GM12878 (cell line): ENCODE measurements at regions not wholly inside any gene's neighbourhood (a gene's known extent, or its start where the extent isn't known, plus 50 kb on each side); places are given as distances from the start of the nearest gene placed in this dataset.
A peak's percentile ranks its signal among the peaks of the same experiment; 100 is the strongest.

ENCODE experiments used
- ATAC-seq: fragments of 200-7000 bp; cut with Tn5 transposase; 3 replicates; pipeline ENCODE4 v1.9.1; 2020; ENCODE audit warnings: mild to moderate bottlenecking, moderate library complexity
- BruUV-seq: library from RNA; stranded (reverse); fragments of 400-500 nt; replicated peaks from 2 replicates; lab custom pipeline; 2021; lab: Mats Ljungman, UMichigan
- CTCF ChIA-PET: fragments of 300-600 bp; sonication (Branson Sonifier 250); formaldehyde crosslinking; extraction: SDS; loops from one replicate; lab custom pipeline; 2021; ENCODE audit warnings: inconsistent platforms; lab: Yijun Ruan, JAX
- POLR2A ChIA-PET: fragments of 350-600 bp; formaldehyde crosslinking; extraction: SDS; loops from one replicate; lab custom pipeline; 2021; ENCODE audit warnings: inconsistent platforms; lab: Charles Lee
- RAD21 ChIA-PET: fragments of 300-600 bp; sonication (Branson Sonifier 250); formaldehyde crosslinking; loops from one replicate; lab custom pipeline; 2023; ENCODE audit warnings: antibody characterized with exemption; ENCODE audit not compliant: unreplicated experiment; lab: Charles Lee
- SMC1A ChIA-PET: fragments of 300-600 bp; sonication (Branson Sonifier 250); formaldehyde crosslinking; loops from one replicate; lab custom pipeline; 2023; ENCODE audit not compliant: unreplicated experiment, uncharacterized antibody; lab: Charles Lee
- DNase-seq: peaks from one replicate; pipeline ENCODE4 v3.0.0-alpha.2; 2011; ENCODE audit warnings: low read depth, low spot score
- FAIRE-seq: peaks from 3 replicates; lab custom pipeline; 2011; peaks lifted over from hg19 to GRCh38; lab: Jason Lieb, UNC
- H2AFZ ChIP-seq: 2 replicates; pipeline ENCODE4 v1.6.0; 2011; ENCODE audit warnings: low read depth, low read length, control low read depth; ENCODE audit not compliant: control insufficient read depth
- H3K27ac ChIP-seq: 2 replicates; pipeline ENCODE4 v1.5.1; 2011; ENCODE audit warnings: control low read depth; ENCODE audit not compliant: control insufficient read depth, insufficient read depth
- H3K27me3 ChIP-seq, 2 experiments: replicated peaks in 1 of 2; 2 replicates each; pipeline versions ENCODE4 v1.6.0 to v1.6.1; 2011; ENCODE audit warnings: low read length in 1 of 2; ENCODE audit not compliant: control insufficient read depth in 2 of 2, insufficient read depth in 2 of 2
- H3K36me3 ChIP-seq, 2 experiments: 2 replicates each; pipeline ENCODE4 v1.5.1; 2011; ENCODE audit warnings: low read length in 1 of 2; ENCODE audit not compliant: control insufficient read depth in 2 of 2, insufficient read depth in 2 of 2
- H3K4me1 ChIP-seq: 2 replicates; pipeline ENCODE4 v1.6.1; 2011; ENCODE audit warnings: mild to moderate bottlenecking, low read length, moderate library complexity, mixed read lengths; ENCODE audit not compliant: control insufficient read depth, insufficient read depth
- H3K4me2 ChIP-seq: 2 replicates; pipeline ENCODE4 v1.6.0; 2011; ENCODE audit warnings: control low read depth; ENCODE audit not compliant: control insufficient read depth, insufficient read depth
- H3K4me3 ChIP-seq: fragments of 200-600 bp; sonication (generic); 2 replicates; pipeline ENCODE4 v1.5.1; 2016
- H3K79me2 ChIP-seq: 2 replicates; pipeline ENCODE4 v1.6.0; 2011; ENCODE audit warnings: low read length; ENCODE audit not compliant: control insufficient read depth, insufficient read depth
- H3K9ac ChIP-seq: 2 replicates; pipeline ENCODE4 v1.8.0; 2011; ENCODE audit warnings: low read length, control low read depth, mixed read lengths; ENCODE audit not compliant: control insufficient read depth, insufficient read depth
- H3K9me3 ChIP-seq: replicated peaks from 3 replicates; pipeline ENCODE4 v1.5.1; 2011; ENCODE audit warnings: mild to moderate bottlenecking, low read length; ENCODE audit not compliant: control insufficient read depth, insufficient read depth
- H4K20me1 ChIP-seq: 2 replicates; pipeline ENCODE4 v1.6.0; 2011; ENCODE audit not compliant: control insufficient read depth, insufficient read depth
- ASH2L ChIP-seq: fragments of 300-600, 200-600 bp; sonication (generic); IDR thresholded peaks from 2 replicates; pipeline ENCODE4 v1.6.1; 2017; ENCODE audit warnings: low read depth, mild to moderate bottlenecking, borderline replicate concordance
- CBX3 ChIP-seq: fragments of 200-600 bp; sonication (generic); IDR thresholded peaks from 2 replicates; pipeline ENCODE4 v1.6.1; 2016; ENCODE audit warnings: low read depth, borderline replicate concordance
- CHD2 ChIP-seq: IDR thresholded peaks from 2 replicates; pipeline ENCODE4 v1.6.1; 2011; ENCODE audit warnings: low read depth, low read length, improper control_type of control experiment, borderline replicate concordance
- CHD4 ChIP-seq: fragments of 200-600 bp; sonication (generic); IDR thresholded peaks from 2 replicates; pipeline ENCODE4 v1.6.1; 2016; ENCODE audit warnings: mild to moderate bottlenecking
- DPF2 ChIP-seq: fragments of 450-650 bp; IDR thresholded peaks from 2 replicates; pipeline ENCODE4 v1.6.1; 2017; ENCODE audit warnings: mild to moderate bottlenecking
- E2F8 ChIP-seq: fragments of 450-650 bp; IDR thresholded peaks from 2 replicates; pipeline ENCODE4 v1.6.1; 2018; ENCODE audit warnings: mild to moderate bottlenecking, low read depth, moderate library complexity; ENCODE audit not compliant: partially characterized antibody
- IKZF2 ChIP-seq, 2 experiments: fragments of 450-650 bp; IDR thresholded peaks; 2 replicates each; pipeline ENCODE4 v1.6.1; 2017; ENCODE audit warnings: mild to moderate bottlenecking in 2 of 2, moderate library complexity in 2 of 2
- MEF2B ChIP-seq: fragments of 450-650 bp; IDR thresholded peaks from 2 replicates; pipeline ENCODE4 v1.6.1; 2018; ENCODE audit warnings: mild to moderate bottlenecking, moderate library complexity; ENCODE audit not compliant: partially characterized antibody, poor library complexity, severe bottlenecking
- MTA2 ChIP-seq: fragments of 450-650 bp; IDR thresholded peaks from 2 replicates; pipeline ENCODE4 v1.6.1; 2016; ENCODE audit warnings: low read depth, mild to moderate bottlenecking, moderate library complexity
- PML ChIP-seq: IDR thresholded peaks from 2 replicates; pipeline ENCODE4 v1.6.1; 2012; ENCODE audit warnings: low read length, inconsistent platforms
- SIN3A ChIP-seq: IDR thresholded peaks from 2 replicates; pipeline ENCODE4 v1.6.1; 2012; ENCODE audit warnings: low read depth, low read length, improper control_type of control experiment
- WRNIP1 ChIP-seq: IDR thresholded peaks from 2 replicates; pipeline ENCODE4 v1.6.1; 2011; ENCODE audit warnings: low read depth, low read length, improper control_type of control experiment, borderline replicate concordance
- WGBS: methylation state at CpG from one replicate; pipeline ENCODE4 v1.1.6; 2016; ENCODE audit warnings: low lambda C conversion rate; ENCODE audit not compliant: insufficient replicate concordance, insufficient coverage; ENCODE audit errors: missing lambda C conversion rate; 5-methylcytosine and 5-hydroxymethylcytosine counted together
- in situ Hi-C: fragments of 300-500 bp; cut with MboI; formaldehyde crosslinking; loops from 9 replicates; pipeline ENCODE4 v1.14.3; 2018; ENCODE audit warnings: mixed read lengths
- intact Hi-C: fragments of 100-400 bp; cut with micrococcal nuclease; formaldehyde crosslinking; loops from one replicate; pipeline ENCODE4 v1.14.2; 2022; ENCODE audit not compliant: unreplicated experiment
- TF ChIP-seq, protein P1 (sequence below): fragments of 150-350 bp; IDR thresholded peaks from 2 replicates; pipeline ENCODE4 v1.6.1; 2016; ENCODE audit warnings: low read depth, low read length

DNA sequence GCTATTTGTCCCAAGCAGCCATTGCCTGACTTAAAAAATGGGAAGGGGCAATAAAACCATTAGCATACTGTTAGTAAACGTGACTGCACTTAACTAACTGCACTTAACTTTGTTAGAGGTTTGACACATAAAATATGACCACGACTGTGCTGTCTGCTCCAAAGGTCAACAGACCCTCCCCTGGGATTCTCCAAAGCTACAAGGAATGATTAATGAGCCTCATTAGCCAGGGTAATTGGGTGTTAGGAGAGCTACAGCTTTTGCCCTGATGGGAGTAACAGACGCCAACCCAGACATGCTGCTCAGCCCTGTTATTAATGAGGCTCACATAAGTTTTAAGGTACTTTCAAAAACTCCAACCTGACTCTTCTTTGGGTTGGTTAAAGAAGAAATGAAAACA lies 129.4 kb upstream of the PLPP4 start:
- Histone ChIP-seq H3K36me3 (no peaks in the 10 kb centered on the region), H3K4me3 (no peak overlapping the region), H3K9ac (no peak overlapping the region), H3K27ac (no peak overlapping the region), H3K79me2 (no peaks in the 10 kb centered on the region), H2AFZ (no peak overlapping the region), H3K27me3 (no peaks in the 10 kb centered on the region), H4K20me1 (no peaks in the 10 kb centered on the region), H3K9me3 (no peaks in the 10 kb centered on the region), H3K4me1 (no peaks in the 10 kb centered on the region), H3K4me2 (no peak overlapping the region)
- ChIA-PET SMC1A (interaction anchor here (1.0 to 1.2 kb wide), 2 partner anchors 10 to 106 kb away, joined by 3 read pairs; no protein-coding TSS in a partner anchor), RAD21 (no interaction called here), CTCF (interaction anchor here (0.7 to 1.2 kb wide), 2 partner anchors 10 to 106 kb away, joined by 3 to 7 read pairs; no protein-coding TSS in a partner anchor), POLR2A (no interaction called here)
- ATAC-seq, result no peak
- no peak for DNase-seq
- BruUV-seq, result no TSS peak
- in situ Hi-C loops (no loop called here), intact Hi-C loops (no loop called here)
- no peak for FAIRE-seq
- TF ChIP-seq MTA2 (peak; percentile 45; the same call in 1 of the 2 replicates), DPF2 (no peak)
- 0% methylated on average over 3 of the region's 3 CpGs for WGBS

- Histone ChIP-seq H3K27me3 (no peaks in the 10 kb centered on the region), H3K9ac (no peak overlapping the region), H3K4me2 (no peak overlapping the region), H3K79me2 (no peaks in the 10 kb centered on the region), H3K4me1 (no peaks in the 10 kb centered on the region), H4K20me1 (no peaks in the 10 kb centered on the region), H2AFZ (no peak overlapping the region), H3K4me3 (no peak overlapping the region), H3K27ac (no peak overlapping the region), H3K36me3 (no peaks in the 10 kb centered on the region), H3K9me3 (no peaks in the 10 kb centered on the region)
- intact Hi-C loops, result no loop called here
- no TSS peak for BruUV-seq
- ATAC-seq (no peak), DNase-seq (no peak), FAIRE-seq (no peak)
- ChIA-PET POLR2A (no interaction called here), CTCF (interaction anchor here (1.2 kb wide), 1 partner anchor 9 kb away, joined by 7 read pairs; no protein-coding TSS in a partner anchor), SMC1A (no interaction called here), RAD21 (no interaction called here)
- in situ Hi-C loops, result no loop called here
- WGBS, result 25% methylated on average over 3 of the region's 3 CpGs
- no peak for TF ChIP-seq CBX3
- no peak for TF ChIP-seq WRNIP1
- TF ChIP-seq SIN3A, result no peak
- TF ChIP-seq ASH2L, result no peak
- no peak for TF ChIP-seq PML
- TF ChIP-seq MEF2B, result no peak
- no peak for TF ChIP-seq CHD4
- no peak for TF ChIP-seq E2F8
- no peak for TF ChIP-seq CHD2
- TF ChIP-seq IKZF2 (IDR thresholded peaks at IDR 0.05), result no peak
- TF ChIP-seq, protein P1, sequence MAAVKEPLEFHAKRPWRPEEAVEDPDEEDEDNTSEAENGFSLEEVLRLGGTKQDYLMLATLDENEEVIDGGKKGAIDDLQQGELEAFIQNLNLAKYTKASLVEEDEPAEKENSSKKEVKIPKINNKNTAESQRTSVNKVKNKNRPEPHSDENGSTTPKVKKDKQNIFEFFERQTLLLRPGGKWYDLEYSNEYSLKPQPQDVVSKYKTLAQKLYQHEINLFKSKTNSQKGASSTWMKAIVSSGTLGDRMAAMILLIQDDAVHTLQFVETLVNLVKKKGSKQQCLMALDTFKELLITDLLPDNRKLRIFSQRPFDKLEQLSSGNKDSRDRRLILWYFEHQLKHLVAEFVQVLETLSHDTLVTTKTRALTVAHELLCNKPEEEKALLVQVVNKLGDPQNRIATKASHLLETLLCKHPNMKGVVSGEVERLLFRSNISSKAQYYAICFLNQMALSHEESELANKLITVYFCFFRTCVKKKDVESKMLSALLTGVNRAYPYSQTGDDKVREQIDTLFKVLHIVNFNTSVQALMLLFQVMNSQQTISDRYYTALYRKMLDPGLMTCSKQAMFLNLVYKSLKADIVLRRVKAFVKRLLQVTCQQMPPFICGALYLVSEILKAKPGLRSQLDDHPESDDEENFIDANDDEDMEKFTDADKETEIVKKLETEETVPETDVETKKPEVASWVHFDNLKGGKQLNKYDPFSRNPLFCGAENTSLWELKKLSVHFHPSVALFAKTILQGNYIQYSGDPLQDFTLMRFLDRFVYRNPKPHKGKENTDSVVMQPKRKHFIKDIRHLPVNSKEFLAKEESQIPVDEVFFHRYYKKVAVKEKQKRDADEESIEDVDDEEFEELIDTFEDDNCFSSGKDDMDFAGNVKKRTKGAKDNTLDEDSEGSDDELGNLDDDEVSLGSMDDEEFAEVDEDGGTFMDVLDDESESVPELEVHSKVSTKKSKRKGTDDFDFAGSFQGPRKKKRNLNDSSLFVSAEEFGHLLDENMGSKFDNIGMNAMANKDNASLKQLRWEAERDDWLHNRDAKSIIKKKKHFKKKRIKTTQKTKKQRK, result no peak
Observed at GRCh38 chr10:120328647-120329046, 128.4 kb upstream of the PLPP4 start.
